Fibroblast of lung (primary cell): ENCODE measurements at regions not wholly inside any gene's neighbourhood (a gene's known extent, or its start where the extent isn't known, plus 50 kb on each side); places are given as distances from the start of the nearest gene placed in this dataset.

Experiments used
- CTCF ChIP-seq, 2 donors: IDR thresholded peaks in 1 of 2; conservative IDR thresholded peaks in 1 of 2; 1 replicate in 1 of 2; 2 replicates in 1 of 2; pipeline ENCODE4 v1.5.1; 2011 to 2012; ENCODE audit warnings: low read length in 2 of 2, control low read depth in 1 of 2, inconsistent platforms in 1 of 2, low read depth in 1 of 2, mild to moderate bottlenecking in 1 of 2
- EZH2 ChIP-seq: IDR thresholded peaks from 2 replicates; pipeline ENCODE4 v1.5.1; 2012; ENCODE audit warnings: low read length, control low read depth, mild to moderate bottlenecking; ENCODE audit errors: missing control alignments

GRCh38 chr13:89287381-89287780 is 1616.2 kb downstream of the SLITRK5 start:
- TF ChIP-seq CTCF (conservative IDR thresholded peaks at IDR 0.05 in 1 of 2, IDR thresholded peaks at IDR 0.05 in 1 of 2; ENCODE audit: low read depth in 1 of 2, low read length in 2 of 2) (no peak), EZH2 (no peak)
